HG03095 (cell line): ENCODE measurements at regions not wholly inside any gene's neighbourhood (a gene's known extent, or its start where the extent isn't known, plus 50 kb on each side); places are given as distances from the start of the nearest gene placed in this dataset.

Experiments used
- ATAC-seq: cut with Tn5 transposase; IDR thresholded peaks from one replicate; pipeline ENCODE4 v1.9.1; 2021; ENCODE audit warnings: moderate library complexity; ENCODE audit not compliant: unreplicated experiment

- ATAC-seq = no peak
Measured at GRCh38 chr9:28671000-28671399, 1097.7 kb upstream of the C9orf72 start.

- ATAC-seq = no peak
Measured at GRCh38 chr9:28678097-28678496, 1104.8 kb upstream of the C9orf72 start.

GRCh38 chr9:28688172-28688571 is 1114.9 kb upstream of the C9orf72 start:
- no peak for ATAC-seq

- ATAC-seq = no peak
Measured at GRCh38 chr9:28692012-28692411, 1118.7 kb upstream of the C9orf72 start.

- no peak for ATAC-seq
Measured at GRCh38 chr9:28696960-28697359, 1123.7 kb upstream of the C9orf72 start.

- no peak for ATAC-seq
Measured at GRCh38 chr9:28699632-28700031, 1126.4 kb upstream of the C9orf72 start.

GRCh38 chr9:28707616-28708015 is 1134.3 kb upstream of the C9orf72 start:
- ATAC-seq = no peak

GRCh38 chr9:28714188-28714587 is 1140.9 kb upstream of the C9orf72 start:
- ATAC-seq = no peak

- ATAC-seq = no peak
Measured at GRCh38 chr9:28718226-28718625, 1144.9 kb upstream of the C9orf72 start.

- ATAC-seq = no peak
Measured at GRCh38 chr9:28720746-28721145, 1147.5 kb upstream of the C9orf72 start.

GRCh38 chr9:28730111-28730510 is 1156.8 kb upstream of the C9orf72 start:
- no peak for ATAC-seq

- ATAC-seq = no peak
Measured at GRCh38 chr9:28735738-28736342, 1162.6 kb upstream of the C9orf72 start.

GRCh38 chr9:28741459-28741858 is 1168.2 kb upstream of the C9orf72 start:
- no peak for ATAC-seq

GRCh38 chr9:28747351-28747985 is 1174.2 kb upstream of the C9orf72 start:
- no peak for ATAC-seq

- ATAC-seq = no peak
Measured at GRCh38 chr9:28750136-28750535, 1176.9 kb upstream of the C9orf72 start.

- ATAC-seq = no peak
Measured at GRCh38 chr9:28758341-28758740, 1185.1 kb upstream of the C9orf72 start.

GRCh38 chr9:28758971-28759370 is 1185.7 kb upstream of the C9orf72 start:
- no peak for ATAC-seq

- ATAC-seq = no peak
Measured at GRCh38 chr9:28762167-28762566, 1188.9 kb upstream of the C9orf72 start.

GRCh38 chr9:28764532-28764931 is 1191.3 kb upstream of the C9orf72 start:
- no peak for ATAC-seq

- ATAC-seq = no peak
Measured at GRCh38 chr9:28770226-28770625, 1196.9 kb upstream of the C9orf72 start.

- ATAC-seq = no peak
Measured at GRCh38 chr9:28770827-28771226, 1197.5 kb upstream of the C9orf72 start.

GRCh38 chr9:28774433-28775235 is 1201.4 kb upstream of the C9orf72 start:
- ATAC-seq = no peak
